CD4-positive, alpha-beta T cell treated with Interferon gamma for 1 hour (primary cell): ENCODE measurements at regions not wholly inside any gene's neighbourhood (a gene's known extent, or its start where the extent isn't known, plus 50 kb on each side); places are given as distances from the start of the nearest gene placed in this dataset.
"Not testable (repeated sequence)": the region's sequence is repeated elsewhere in the genome, so short reads cannot be mapped to it uniquely, and the experiment has no call there.

Experiments
- DNase-seq: peaks from one replicate; pipeline ENCODE4 v3.0.0-alpha.2; 2020

DNA sequence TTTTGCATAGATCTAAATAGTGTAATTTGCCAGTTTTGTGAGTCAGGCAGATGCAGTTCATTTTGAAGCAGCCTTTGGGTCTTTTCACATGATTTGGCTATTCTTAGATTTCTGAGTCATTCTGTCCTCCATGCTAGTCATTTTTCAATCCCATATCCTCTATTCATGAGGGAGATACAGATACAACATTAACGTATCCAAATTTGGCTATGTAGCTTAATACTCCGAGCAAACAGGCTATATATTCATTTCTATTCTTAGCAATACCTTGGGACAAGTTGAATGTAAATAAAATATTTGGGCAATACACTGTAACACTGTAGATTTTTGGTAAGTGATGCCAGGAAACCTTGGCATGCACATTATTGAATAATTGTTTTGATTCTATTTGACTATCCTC lies 270.7 kb upstream of the PDE3A start:
- no peak for DNase-seq

DNA sequence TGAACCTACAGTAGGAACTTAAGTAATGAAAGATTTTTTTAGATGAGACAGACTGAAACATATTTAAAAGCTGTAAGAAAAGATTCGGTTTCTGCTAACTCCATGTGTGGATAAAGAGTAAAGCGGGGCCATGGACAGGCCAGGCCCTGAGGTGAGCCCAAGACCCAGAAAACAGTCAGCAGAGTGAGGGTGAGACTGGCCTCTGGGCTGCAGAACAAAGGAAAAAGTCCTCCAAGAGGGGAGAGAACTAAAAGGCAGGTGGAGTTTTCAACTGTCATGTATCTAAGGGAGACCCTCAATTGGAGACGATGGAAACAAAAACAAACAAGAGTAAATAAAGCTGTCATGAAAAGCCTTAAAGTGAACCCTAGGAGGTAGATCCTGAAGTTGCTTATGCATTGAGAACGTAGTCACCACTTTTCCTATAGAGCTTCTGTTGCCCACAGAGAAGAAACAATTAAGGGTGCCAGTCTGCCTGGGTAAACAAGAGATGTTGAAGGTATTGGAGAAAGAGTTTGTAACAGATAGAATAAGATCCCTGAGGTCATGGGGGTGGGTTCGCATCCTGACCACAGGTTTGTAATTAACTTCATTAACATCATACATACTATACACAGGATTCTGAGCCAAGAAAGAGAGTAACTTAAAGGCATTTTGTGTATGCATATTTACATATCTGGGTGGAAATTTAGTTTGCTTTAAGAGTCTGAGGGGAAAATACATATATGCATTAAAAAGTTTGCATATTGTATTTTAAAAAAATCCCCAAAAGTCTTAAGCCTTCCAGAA lies 268.7 kb upstream of the PDE3A start:
- no peak for DNase-seq

DNA sequence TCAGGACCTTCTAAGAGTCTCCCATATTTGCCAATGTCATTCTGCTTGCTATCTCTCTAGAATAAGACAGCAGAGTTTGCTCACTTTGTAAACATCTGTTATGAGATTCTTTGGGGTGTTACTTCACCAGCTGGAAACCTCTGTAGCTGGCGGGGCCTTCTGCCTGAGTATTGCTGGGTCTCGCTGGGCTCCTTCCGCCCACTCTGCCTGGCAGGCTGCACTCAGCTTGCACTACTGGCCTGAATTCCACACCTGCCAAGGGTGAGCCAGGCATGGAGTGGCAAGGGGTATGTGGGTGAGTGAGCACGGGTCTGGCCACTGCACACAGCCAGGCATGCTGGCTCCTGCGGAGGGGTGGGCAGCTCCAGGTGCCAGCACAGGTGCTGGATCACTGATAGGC lies 267.3 kb upstream of the PDE3A start:
- no peak for DNase-seq

DNA sequence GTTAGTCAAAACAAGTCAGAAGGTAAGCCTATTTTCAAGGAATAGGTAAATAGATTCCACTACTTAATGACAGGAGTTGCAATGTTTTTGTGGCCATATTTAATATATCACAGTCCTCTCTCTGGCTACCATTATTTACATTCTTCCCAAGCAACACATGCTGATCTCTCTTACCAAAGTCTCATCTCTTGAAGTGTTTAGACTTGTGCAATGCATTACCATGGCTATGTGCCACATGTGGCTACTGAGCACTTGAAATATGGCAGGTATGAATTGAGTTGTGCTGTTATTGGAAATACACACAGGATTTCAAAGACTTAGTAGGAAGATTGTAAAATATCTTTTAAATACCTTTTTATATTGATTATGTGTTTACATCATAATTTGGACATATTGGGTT lies 262.4 kb upstream of the PDE3A start:
- DNase-seq = no peak

DNA sequence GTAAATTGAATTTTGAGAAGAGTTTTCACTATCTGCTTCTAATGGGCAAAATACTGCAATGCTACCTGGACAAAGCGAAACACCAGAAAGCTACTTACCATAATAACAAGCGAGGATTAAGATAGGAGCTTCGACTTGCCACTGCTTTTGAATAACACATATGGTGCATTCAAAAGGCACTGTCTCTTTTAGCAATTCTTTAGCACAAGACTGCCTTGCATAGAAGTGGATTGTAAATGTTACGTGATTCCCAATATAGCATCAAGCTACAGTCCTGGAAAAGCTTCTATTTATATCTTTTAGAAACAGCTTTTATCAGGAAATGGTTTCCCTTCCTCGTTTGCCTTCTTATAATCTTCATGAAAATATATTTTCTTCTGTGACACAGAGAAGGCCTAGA lies 258.7 kb upstream of the PDE3A start:
- DNase-seq = no peak

DNA sequence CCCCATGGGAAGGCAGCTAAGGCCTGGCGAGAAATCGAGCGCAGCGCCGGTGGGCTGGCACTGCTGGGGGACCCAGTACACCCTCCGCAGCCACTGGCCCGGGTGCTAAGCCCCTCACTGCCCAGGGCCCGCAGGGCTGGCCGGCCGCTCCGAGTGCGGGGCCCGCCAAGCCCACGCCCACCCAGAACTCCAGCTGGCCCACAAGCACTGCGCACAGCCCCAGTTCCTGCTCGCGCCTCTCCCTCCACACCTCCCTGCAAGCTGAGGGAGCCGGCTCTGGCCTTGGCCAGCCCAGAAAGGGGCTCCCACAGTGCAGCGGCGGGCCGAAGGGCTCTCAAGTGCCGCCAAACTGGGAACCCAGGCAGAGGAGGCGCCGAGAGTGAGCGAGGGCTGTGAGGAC lies 253.0 kb upstream of the PDE3A start:
- DNase-seq = not testable (repeated sequence)

DNA sequence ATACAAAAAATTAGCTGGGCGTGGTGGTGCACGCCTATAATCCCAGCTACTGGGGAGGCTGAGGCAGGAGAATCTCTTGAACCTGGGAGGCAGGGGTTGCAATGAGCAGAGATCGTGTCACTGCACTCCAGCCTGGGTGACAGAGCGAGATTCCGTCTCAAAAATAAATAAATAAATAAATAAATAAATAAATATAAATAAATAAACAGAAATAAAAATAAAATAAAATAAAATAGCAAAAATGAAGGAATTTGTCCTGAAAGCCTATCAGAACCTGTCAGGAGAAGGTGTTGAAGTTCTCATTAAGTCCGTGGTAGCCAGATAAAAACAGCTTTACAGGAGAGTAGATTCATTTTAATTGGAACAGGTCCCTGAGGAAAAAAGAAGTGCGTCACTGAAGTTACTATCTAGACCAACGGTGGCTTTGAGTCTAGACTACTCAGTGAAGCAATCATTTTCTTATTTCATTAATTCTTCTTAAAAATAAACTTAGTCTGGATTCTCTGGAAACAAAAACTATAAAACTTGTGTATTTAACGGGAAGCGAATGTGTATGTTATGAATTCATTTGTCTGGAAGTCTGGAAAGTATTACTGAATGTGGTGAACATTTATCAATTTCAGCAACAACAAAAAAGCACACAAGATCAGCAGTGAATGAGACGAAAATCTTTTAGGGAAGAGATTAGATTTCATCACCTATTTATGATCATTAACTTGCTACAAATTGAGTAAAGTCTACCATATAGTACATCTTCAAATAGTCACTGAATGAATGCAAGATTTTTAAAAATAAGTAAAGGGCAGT lies 248.5 kb upstream of the PDE3A start:
- no peak for DNase-seq

DNA sequence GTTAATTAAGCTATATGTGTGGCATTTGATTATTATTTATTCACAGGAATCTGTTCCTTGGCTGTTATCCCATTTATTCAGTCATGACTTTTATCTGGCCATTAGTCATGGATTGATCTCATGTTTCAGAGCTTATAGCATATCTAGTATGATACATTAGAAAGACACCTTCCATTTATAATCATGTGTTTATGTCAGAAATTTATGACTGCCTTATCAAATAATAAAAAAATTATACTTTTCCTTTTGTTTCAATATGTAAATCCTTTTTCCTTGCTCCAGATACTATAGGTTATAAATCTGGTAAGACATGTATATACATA lies 248.0 kb upstream of the PDE3A start:
- no peak for DNase-seq

DNA sequence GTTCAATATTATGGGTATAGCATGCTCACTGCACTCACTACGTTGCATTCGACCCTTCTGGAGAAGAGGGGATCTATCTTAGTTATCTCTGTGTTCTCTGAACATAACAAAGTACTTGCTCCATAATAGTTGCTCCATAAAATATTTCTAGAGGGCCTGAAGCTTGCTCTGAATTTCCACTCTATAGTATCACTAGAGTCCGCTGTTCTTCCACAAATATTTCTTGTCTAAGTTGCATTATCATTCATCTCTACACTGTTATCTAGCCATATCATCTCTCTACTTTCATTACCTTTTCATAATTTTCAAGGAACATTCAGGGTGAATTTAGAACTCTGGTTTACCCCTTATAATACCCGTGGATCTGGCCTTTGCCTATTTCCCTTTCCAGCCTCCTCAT lies 246.1 kb upstream of the PDE3A start:
- DNase-seq = no peak

DNA sequence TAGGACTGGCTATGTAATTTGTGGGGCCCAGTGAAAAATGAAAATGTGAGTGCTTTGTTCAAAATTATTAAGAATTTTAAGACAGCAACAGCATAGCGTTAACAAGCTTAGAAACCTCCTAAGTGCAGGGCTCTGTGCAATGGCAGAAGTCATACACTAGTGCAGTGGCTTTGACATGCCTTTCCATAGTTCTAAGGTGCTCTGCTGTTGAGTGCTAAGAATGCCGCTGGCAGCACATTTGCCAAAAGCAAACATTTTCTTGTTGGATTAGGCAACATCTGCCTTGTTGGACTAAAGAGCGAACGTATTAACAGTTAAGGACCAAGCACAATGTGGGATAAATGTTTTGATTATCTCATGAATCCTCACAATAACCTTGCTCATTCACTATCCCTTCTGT lies 244.9 kb upstream of the PDE3A start:
- DNase-seq = no peak

DNA sequence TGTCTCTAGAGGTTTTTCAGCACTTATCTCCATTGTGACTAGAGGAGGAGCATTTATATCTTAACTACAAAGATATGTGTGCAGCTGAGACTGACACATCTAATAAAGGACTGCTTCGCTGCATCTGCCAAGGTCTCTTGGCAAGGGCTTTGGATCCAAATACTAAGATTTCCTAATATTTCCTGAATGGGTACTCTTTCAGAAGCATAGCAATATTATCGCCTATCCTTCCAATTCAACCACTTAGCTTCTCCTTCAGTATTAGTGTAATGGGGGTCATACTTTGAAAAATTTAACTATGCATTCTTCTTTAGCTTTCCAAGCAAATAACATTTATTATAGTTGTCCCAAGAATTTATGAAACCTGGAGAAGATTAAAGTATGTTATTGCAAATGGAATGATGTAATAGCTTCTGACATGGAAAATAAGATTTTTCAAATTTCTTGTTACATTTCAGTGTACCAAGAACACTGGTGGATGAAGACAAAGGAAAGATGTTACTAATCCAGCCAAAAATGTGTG lies 243.0 kb upstream of the PDE3A start:
- DNase-seq = no peak

DNA sequence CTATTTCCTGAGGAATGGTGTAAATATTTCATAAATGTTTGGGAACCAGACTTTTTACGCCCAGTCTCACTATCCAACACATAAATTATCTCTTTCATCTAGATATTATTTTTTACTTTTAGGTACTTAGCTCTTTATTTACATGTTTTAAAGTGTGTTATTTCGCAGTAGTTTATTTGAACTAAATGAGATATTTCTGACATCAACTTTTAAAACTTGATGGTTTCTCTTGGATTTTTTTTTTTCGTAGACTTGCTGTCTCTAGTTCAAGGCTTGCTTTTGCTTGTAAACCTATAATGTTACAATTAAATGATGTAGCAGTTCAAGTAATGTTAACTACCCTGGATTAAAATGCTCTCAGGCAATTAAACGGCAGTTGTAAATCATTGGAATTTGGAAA lies 241.7 kb upstream of the PDE3A start:
- DNase-seq = no peak

DNA sequence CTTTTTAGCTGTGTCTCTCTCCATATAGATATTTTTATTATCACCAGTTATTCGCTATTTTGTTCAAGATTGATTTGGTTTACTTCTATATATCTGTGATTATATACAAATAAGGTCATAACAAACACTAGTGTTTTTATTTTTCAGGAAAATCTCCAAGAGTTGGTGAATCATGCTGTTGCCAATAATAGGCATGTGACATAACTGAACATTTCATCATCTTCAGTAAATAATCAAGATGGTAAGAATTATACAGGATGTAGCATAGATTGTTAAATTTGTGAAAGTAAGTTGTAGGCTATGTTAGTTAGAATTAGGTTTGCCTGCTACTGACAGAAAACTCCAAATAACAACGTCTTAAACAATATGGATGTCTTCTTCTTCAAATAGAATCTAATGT lies 240.9 kb upstream of the PDE3A start:
- DNase-seq = no peak

DNA sequence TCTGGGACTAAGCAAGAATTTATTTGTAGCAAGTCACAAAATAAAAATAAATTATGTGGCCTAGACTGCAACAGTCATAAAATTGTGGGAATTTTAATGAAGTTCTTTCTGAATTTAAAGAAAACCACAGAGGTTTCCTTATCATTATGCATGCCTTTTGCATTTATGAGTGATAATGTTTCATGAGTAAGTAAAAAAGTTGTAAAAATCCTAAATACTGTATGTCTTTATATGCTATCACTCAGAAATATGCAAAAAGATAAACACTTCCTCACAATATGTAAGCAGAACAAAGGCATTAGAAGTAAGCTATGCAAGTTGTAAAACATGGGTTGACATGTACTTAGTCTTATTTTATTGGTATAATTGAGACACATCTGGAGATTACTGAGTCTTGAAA lies 239.4 kb upstream of the PDE3A start:
- DNase-seq = no peak

DNA sequence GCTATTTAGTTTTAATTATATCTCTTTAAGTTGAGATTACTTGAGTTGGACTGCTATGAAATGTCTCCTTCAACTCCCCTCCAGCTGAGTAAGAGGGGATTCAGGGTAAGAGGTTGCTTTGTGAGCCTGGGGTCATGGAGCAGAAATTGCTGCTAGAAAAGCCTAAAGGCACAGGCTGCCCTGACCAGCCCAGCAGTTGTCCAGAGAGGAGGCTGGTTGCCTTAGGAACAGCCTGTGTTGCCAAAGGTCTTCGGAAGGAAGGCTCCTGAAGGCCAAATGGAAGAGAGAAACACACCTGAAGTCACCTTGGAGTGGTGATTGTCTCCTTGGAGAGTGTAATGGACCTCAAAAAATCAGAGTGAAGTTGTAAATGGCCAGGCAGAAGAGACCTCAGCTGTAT lies 235.5 kb upstream of the PDE3A start:
- DNase-seq = no peak

DNA sequence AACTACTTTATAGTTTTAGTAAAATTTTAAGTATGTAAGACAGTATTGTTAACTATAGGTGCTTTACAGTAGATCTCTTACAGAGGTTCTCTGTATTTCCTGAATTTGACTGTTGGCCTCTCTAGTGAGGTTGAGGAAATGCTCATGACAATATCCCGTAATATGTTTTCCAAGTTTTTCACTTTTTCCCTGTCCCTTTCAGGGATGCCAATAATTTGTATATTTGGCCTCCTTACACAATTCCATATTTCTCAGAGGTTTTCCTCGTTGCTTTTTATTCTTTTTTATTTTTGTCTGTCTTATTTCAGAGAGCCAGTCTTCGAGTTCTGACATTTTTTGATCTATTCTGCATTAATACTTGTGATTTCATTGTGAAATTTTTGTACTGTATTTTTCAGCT lies 233.7 kb upstream of the PDE3A start:
- DNase-seq = no peak

DNA sequence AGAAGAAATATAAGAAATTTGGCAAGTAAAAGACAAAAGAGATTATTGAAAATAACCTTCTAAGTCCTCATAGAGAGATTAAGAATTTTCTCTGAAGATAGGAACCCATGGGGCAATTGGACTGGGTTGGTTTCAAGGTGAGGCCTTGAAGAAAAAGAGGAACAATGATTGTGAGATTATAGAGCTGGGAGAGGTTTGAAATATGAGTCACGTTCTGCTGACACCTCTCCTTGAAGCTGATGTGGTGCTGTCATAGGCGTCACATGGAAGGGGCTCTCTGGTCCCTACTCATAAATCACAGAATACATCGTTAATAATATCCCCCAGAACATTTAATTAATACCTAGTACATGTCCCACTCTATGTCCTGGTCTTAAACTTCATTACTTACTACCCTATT lies 227.6 kb upstream of the PDE3A start:
- DNase-seq = no peak

DNA sequence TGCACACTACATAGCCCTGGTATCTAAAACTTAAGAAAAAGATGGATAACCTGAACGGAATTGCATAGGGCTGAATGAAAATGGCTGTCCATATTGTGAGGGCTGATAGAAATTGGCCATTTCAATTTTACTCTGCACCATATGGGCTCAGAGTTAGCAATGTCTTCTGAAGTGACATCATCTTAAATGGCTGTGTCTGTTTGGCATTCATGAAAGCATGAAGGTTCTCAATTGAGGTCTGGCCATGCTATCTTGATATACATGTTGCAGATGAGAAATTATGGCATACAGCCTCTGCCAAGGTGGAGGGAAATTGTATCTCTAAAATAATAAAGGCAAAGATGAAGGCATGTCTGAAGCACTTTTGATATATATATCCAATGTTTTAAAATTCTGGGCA lies 226.0 kb upstream of the PDE3A start:
- no peak for DNase-seq

DNA sequence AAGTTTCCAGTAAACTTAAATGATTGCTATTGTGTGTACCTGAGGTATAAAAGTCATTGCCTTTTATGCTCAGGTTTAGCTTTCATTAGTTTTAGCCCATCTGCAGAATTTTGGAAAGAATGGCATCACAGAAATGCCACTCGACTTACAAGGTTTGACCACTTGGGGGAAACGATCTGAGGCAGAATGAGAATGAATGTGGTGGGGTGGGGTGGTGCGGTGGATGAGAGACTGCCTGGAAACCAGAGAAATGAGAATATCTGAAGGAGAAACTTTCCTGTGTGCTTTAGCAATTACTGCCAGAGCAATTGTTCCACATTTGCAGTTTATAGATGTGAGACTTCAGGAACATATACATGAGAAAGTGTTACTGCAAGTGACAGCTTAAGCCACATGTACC lies 225.4 kb upstream of the PDE3A start:
- no peak for DNase-seq

DNA sequence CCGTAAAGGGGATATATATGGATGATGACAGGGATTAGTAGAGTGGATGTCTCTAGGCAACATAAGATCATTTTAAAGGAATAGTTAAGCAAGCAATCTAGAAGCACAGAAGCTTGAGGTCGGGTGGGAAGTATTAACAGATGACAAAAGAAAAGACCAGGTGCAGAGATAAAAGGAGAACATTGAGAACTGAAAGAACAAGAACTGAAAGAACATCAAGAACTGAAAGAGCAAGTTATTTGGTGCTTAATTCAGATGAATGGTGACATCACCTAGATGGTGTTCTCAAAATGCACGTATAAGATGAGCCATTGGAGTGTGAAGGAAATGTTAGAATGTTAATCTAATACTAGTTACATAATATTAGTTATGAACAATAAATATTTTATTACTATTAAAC lies 224.0 kb upstream of the PDE3A start:
- no peak for DNase-seq

DNA sequence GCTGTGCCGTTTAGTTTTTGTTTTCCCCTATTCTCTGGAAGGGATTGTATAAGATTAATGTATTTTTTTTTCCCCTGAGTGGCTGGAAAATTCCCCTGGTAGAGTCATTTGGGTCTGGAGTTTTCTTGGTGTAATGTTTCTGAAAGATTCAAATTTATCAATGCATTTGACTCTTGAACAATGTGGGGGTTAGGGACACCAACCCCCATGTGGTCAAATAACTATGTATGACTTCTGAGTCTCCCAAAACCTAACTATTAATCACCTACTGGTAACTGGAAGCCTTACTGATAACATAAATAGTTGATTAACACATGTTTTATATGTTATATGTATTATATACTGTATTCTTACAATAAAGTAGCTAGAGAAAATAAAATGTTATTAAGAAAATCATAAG lies 220.1 kb upstream of the PDE3A start:
- DNase-seq = no peak

DNA sequence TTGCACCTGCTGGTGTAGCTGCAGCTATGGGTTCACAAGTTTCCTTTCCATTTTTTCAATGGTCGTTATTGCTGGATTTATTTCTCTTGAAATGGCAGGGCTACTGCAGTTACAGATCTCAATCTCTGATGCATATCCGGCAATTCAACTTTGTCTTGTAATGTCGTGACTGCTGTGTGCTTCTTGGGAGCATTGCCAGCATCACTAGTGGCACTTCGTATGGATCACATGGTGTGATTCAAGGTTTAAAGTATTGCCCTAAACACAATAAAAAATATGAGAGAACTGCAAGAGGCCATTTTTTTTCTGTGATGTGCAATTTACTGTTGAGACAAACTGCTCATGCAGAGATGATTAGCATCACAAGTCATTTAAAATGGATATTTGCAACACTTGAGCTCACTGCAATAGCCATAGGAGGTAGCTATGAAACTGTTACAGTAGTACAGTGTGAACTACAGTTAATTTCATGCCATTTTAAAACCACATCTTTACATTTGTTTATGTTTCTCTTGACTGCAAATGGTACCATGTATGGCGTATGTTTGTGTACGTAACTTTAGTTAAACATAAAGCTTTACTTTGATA lies 217.4 kb upstream of the PDE3A start:
- DNase-seq = no peak

DNA sequence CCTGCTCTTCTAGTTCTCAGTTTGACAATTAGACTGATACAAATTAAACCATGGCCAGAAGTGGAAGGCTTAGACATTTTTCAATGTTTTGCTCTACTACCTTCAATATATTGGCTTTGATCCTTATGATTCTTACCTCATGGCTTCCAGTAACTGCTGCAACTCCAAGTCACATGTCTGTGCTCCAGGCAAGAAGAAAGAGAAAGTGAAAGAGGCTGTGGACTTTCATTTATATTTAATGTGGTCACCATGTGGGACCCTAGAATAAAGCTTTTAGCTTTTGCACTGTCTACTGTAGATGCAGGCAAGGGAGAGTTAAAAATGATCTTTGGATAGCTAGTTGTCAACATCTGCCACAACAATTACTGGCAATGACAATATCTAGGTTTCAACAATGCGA lies 214.3 kb upstream of the PDE3A start:
- DNase-seq = no peak

DNA sequence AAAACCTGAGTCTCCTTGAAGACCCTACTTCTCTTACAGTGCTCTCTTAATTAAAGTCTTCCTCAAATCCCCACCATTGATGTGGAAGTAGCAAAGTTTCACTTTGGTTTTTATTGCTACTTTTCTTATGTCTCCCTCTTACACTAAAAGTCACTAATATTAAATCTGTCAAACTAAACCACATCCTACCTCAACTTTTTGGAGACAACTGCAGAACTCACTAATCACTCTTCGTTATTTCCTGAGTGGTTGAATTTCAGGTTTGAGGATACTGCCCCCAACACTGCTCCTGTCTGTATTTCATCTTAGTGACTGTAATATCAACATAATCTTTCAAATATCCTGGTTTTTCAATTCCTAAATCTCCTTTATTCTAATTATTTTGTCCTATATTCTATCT lies 213.0 kb upstream of the PDE3A start:
- DNase-seq = no peak
